WTC11 (cell line): ENCODE measurements at regions not wholly inside any gene's neighbourhood (a gene's known extent, or its start where the extent isn't known, plus 50 kb on each side); places are given as distances from the start of the nearest gene placed in this dataset.

Source experiments
- ATAC-seq: fragments of 200-7000 bp; cut with Tn5 transposase; 2 replicates; pipeline ENCODE4 v1.10.0; 2021; ENCODE audit warnings: mild to moderate bottlenecking, moderate library complexity
- CTCF ChIA-PET: fragments of 300-600 bp; sonication (Branson Sonifier 250); formaldehyde crosslinking; loops from one replicate; lab custom pipeline; 2021; ENCODE audit warnings: antibody characterized with exemption; lab: Charles Lee
- POLR2A ChIA-PET: fragments of 350-600 bp; sonication (Branson Sonifier 250); formaldehyde crosslinking; loops from one replicate; lab custom pipeline; 2021; ENCODE audit warnings: antibody characterized with exemption; lab: Charles Lee
- DNase-seq: peaks from one replicate; pipeline ENCODE4 v3.0.0; 2021; ENCODE audit warnings: low spot score
- H3K27ac Mint-ChIP-seq: 2 replicates; pipeline ENCODE4 v1.8.0; 2021; ENCODE audit warnings: mixed read lengths
- H3K27me3 Mint-ChIP-seq: 2 replicates; pipeline ENCODE4 v1.8.0; 2021; ENCODE audit warnings: low read depth, mild to moderate bottlenecking, moderate library complexity, mixed read lengths
- H3K36me3 Mint-ChIP-seq: 2 replicates; pipeline ENCODE4 v1.8.0; 2021; ENCODE audit warnings: mixed read lengths
- H3K4me1 Mint-ChIP-seq: 2 replicates; pipeline ENCODE4 v1.8.0; 2022; ENCODE audit warnings: mixed read lengths
- H3K4me3 Mint-ChIP-seq: 2 replicates; pipeline ENCODE4 v1.8.0; 2021; ENCODE audit warnings: mild to moderate bottlenecking, moderate library complexity, mixed read lengths
- H3K9me3 Mint-ChIP-seq: 2 replicates; pipeline ENCODE4 v1.8.0; 2021; ENCODE audit warnings: mixed read lengths
- ESRRA ChIP-seq: sonication (generic); formaldehyde crosslinking; IDR thresholded peaks from 2 replicates; pipeline ENCODE4 v1.8.1; 2022; ENCODE audit warnings: mild to moderate bottlenecking, missing genetic modification reagents, borderline replicate concordance
- MXD4 ChIP-seq: fragments of 250-450 bp; sonication (Bioruptor Pico); IDR thresholded peaks from 2 replicates; pipeline ENCODE4 v1.8.0; 2021; ENCODE audit warnings: mild to moderate bottlenecking, moderate library complexity, borderline replicate concordance
- MYBL2 ChIP-seq: sonication (generic); formaldehyde crosslinking; IDR thresholded peaks from 2 replicates; pipeline ENCODE4 v1.8.1; 2023; ENCODE audit warnings: mild to moderate bottlenecking, moderate library complexity, missing genetic modification reagents
- NFE2L1 ChIP-seq: sonication (generic); formaldehyde crosslinking; IDR thresholded peaks from 2 replicates; pipeline ENCODE4 v1.8.1; 2023; ENCODE audit warnings: missing genetic modification reagents
- SMAD3 ChIP-seq: sonication (generic); formaldehyde crosslinking; IDR thresholded peaks from 2 replicates; pipeline ENCODE4 v1.8.0; 2022; ENCODE audit warnings: missing genetic modification reagents, mild to moderate bottlenecking, borderline replicate concordance
- TEAD4 ChIP-seq: sonication (generic); formaldehyde crosslinking; IDR thresholded peaks from 2 replicates; pipeline ENCODE4 v1.8.0; 2022; ENCODE audit warnings: mild to moderate bottlenecking, missing genetic modification reagents
- ZNF281 ChIP-seq: sonication (generic); formaldehyde crosslinking; IDR thresholded peaks from 2 replicates; pipeline ENCODE4 v1.8.0; 2023; ENCODE audit warnings: mild to moderate bottlenecking, missing genetic modification reagents
- ZNF512 ChIP-seq: sonication (generic); formaldehyde crosslinking; IDR thresholded peaks from 2 replicates; pipeline ENCODE4 v1.8.1; 2022; ENCODE audit warnings: missing genetic modification reagents, borderline replicate concordance
- TF ChIP-seq, protein P1 (sequence below): fragments of 250-450 bp; sonication (Bioruptor Pico); IDR thresholded peaks from 2 replicates; pipeline ENCODE4 v1.9.0; 2021; ENCODE audit warnings: mild to moderate bottlenecking, borderline replicate concordance
- TF ChIP-seq, protein P2 (sequence below): sonication (generic); formaldehyde crosslinking; IDR thresholded peaks from 2 replicates; pipeline ENCODE4 v1.8.0; 2023; ENCODE audit warnings: missing genetic modification reagents, mild to moderate bottlenecking, borderline replicate concordance
- TF ChIP-seq, protein P3 (sequence below): sonication (generic); formaldehyde crosslinking; IDR thresholded peaks from 2 replicates; pipeline ENCODE4 v1.8.1; 2022; ENCODE audit warnings: low read depth, mild to moderate bottlenecking, moderate library complexity, missing genetic modification reagents, borderline replicate concordance
- TF ChIP-seq, protein P4 (sequence below): fragments of 250-450 bp; sonication (Bioruptor Pico); IDR thresholded peaks from 2 replicates; pipeline ENCODE4 v1.9.0; 2021; ENCODE audit warnings: mild to moderate bottlenecking
- TF ChIP-seq, protein P5 (sequence below): sonication (generic); formaldehyde crosslinking; IDR thresholded peaks from 2 replicates; pipeline ENCODE4 v1.8.1; 2023; ENCODE audit warnings: mild to moderate bottlenecking, missing genetic modification reagents, moderate library complexity

DNA sequence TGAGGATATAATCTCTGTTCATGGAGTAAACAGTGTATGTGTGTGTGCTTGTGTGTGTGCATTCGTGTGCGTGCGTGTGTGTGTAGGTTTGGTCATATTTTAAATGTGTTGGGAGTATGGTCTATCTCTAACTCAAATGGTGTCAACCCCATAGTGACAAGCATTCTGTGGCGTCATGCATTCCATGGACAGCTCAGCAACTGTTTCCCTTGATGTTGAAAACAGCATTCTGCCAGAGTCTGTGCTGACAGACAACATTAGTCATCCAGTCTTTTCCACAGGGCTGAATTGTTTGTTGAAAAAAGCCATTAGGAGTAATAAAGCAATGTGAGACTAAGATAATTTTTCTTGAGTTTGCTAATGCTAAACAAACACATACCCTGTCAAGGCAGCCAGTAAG lies 706.6 kb downstream of the PCDH19 start (continued):
- TF ChIP-seq ZNF281 (CRISPR knock-in tag) (no peak), TEAD4 (no peak)

DNA sequence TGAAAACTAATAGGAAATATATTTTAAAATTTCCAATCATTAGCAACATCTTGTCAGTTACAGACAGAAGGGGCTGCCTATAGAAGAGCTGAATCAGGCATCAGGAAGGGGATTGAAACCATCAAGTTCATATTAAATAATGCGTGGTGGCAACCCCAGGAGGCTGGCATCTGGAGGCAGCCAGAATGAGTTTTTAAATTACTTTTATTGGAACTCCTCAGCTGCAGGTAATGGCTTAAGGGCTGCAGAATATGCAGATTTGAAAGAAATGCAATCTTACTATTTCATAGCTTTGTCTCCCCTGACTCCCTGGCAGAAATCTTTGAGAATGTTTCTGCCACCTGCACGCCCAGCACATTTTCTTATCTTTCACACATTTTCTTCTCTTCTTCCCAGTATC lies 711.6 kb downstream of the PCDH19 start:
- no peaks in the 10 kb centered on the region for H3K27me3 Mint-ChIP-seq
- no peak for DNase-seq
- H3K9me3 Mint-ChIP-seq = no peaks in the 10 kb centered on the region
- H3K4me1 Mint-ChIP-seq = peaks cover 9% of the 10 kb centered on the region
- ChIA-PET POLR2A (no interaction called here), CTCF (no interaction called here)
- no peak for ATAC-seq
- H3K36me3 Mint-ChIP-seq = no peaks in the 10 kb centered on the region
- H3K4me3 Mint-ChIP-seq = no peak overlapping the region
- no peak overlapping the region for H3K27ac Mint-ChIP-seq
- TF ChIP-seq, protein P1, sequence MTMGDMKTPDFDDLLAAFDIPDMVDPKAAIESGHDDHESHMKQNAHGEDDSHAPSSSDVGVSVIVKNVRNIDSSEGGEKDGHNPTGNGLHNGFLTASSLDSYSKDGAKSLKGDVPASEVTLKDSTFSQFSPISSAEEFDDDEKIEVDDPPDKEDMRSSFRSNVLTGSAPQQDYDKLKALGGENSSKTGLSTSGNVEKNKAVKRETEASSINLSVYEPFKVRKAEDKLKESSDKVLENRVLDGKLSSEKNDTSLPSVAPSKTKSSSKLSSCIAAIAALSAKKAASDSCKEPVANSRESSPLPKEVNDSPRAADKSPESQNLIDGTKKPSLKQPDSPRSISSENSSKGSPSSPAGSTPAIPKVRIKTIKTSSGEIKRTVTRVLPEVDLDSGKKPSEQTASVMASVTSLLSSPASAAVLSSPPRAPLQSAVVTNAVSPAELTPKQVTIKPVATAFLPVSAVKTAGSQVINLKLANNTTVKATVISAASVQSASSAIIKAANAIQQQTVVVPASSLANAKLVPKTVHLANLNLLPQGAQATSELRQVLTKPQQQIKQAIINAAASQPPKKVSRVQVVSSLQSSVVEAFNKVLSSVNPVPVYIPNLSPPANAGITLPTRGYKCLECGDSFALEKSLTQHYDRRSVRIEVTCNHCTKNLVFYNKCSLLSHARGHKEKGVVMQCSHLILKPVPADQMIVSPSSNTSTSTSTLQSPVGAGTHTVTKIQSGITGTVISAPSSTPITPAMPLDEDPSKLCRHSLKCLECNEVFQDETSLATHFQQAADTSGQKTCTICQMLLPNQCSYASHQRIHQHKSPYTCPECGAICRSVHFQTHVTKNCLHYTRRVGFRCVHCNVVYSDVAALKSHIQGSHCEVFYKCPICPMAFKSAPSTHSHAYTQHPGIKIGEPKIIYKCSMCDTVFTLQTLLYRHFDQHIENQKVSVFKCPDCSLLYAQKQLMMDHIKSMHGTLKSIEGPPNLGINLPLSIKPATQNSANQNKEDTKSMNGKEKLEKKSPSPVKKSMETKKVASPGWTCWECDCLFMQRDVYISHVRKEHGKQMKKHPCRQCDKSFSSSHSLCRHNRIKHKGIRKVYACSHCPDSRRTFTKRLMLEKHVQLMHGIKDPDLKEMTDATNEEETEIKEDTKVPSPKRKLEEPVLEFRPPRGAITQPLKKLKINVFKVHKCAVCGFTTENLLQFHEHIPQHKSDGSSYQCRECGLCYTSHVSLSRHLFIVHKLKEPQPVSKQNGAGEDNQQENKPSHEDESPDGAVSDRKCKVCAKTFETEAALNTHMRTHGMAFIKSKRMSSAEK (CRISPR knock-in tag) = no peak
- TF ChIP-seq, protein P2, sequence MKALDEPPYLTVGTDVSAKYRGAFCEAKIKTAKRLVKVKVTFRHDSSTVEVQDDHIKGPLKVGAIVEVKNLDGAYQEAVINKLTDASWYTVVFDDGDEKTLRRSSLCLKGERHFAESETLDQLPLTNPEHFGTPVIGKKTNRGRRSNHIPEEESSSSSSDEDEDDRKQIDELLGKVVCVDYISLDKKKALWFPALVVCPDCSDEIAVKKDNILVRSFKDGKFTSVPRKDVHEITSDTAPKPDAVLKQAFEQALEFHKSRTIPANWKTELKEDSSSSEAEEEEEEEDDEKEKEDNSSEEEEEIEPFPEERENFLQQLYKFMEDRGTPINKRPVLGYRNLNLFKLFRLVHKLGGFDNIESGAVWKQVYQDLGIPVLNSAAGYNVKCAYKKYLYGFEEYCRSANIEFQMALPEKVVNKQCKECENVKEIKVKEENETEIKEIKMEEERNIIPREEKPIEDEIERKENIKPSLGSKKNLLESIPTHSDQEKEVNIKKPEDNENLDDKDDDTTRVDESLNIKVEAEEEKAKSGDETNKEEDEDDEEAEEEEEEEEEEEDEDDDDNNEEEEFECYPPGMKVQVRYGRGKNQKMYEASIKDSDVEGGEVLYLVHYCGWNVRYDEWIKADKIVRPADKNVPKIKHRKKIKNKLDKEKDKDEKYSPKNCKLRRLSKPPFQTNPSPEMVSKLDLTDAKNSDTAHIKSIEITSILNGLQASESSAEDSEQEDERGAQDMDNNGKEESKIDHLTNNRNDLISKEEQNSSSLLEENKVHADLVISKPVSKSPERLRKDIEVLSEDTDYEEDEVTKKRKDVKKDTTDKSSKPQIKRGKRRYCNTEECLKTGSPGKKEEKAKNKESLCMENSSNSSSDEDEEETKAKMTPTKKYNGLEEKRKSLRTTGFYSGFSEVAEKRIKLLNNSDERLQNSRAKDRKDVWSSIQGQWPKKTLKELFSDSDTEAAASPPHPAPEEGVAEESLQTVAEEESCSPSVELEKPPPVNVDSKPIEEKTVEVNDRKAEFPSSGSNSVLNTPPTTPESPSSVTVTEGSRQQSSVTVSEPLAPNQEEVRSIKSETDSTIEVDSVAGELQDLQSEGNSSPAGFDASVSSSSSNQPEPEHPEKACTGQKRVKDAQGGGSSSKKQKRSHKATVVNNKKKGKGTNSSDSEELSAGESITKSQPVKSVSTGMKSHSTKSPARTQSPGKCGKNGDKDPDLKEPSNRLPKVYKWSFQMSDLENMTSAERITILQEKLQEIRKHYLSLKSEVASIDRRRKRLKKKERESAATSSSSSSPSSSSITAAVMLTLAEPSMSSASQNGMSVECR (CRISPR knock-in tag) = no peak
- TF ChIP-seq, protein P3, sequence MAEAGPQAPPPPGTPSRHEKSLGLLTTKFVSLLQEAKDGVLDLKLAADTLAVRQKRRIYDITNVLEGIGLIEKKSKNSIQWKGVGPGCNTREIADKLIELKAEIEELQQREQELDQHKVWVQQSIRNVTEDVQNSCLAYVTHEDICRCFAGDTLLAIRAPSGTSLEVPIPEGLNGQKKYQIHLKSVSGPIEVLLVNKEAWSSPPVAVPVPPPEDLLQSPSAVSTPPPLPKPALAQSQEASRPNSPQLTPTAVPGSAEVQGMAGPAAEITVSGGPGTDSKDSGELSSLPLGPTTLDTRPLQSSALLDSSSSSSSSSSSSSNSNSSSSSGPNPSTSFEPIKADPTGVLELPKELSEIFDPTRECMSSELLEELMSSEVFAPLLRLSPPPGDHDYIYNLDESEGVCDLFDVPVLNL = no peak
- no peak for TF ChIP-seq MYBL2
- TF ChIP-seq, protein P4, sequence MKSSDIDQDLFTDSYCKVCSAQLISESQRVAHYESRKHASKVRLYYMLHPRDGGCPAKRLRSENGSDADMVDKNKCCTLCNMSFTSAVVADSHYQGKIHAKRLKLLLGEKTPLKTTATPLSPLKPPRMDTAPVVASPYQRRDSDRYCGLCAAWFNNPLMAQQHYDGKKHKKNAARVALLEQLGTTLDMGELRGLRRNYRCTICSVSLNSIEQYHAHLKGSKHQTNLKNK (CRISPR knock-in tag) = no peak
- no peak for TF ChIP-seq ZNF512
- TF ChIP-seq, protein P5, sequence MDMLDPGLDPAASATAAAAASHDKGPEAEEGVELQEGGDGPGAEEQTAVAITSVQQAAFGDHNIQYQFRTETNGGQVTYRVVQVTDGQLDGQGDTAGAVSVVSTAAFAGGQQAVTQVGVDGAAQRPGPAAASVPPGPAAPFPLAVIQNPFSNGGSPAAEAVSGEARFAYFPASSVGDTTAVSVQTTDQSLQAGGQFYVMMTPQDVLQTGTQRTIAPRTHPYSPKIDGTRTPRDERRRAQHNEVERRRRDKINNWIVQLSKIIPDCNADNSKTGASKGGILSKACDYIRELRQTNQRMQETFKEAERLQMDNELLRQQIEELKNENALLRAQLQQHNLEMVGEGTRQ = no peak
- no peak for TF ChIP-seq NFE2L1 (CRISPR knock-in tag)
- no peak for TF ChIP-seq ZNF281 (CRISPR knock-in tag)
- no peak for TF ChIP-seq MXD4 (CRISPR knock-in tag)
- TF ChIP-seq SMAD3 = no peak
- no peak for TF ChIP-seq ESRRA (CRISPR knock-in tag)
